Stimulated activated CD8-positive, alpha-beta memory T cell treated with anti-CD3 and anti-CD28 coated beads, Interleukin-4, amount 100 ng/mL, for 48 hours (primary cell): ENCODE measurements at regions not wholly inside any gene's neighbourhood (a gene's known extent, or its start where the extent isn't known, plus 50 kb on each side); places are given as distances from the start of the nearest gene placed in this dataset.

Experiments used
- DNase-seq: peaks from one replicate; pipeline ENCODE4 v3.0.0-alpha.2; 2020

DNA sequence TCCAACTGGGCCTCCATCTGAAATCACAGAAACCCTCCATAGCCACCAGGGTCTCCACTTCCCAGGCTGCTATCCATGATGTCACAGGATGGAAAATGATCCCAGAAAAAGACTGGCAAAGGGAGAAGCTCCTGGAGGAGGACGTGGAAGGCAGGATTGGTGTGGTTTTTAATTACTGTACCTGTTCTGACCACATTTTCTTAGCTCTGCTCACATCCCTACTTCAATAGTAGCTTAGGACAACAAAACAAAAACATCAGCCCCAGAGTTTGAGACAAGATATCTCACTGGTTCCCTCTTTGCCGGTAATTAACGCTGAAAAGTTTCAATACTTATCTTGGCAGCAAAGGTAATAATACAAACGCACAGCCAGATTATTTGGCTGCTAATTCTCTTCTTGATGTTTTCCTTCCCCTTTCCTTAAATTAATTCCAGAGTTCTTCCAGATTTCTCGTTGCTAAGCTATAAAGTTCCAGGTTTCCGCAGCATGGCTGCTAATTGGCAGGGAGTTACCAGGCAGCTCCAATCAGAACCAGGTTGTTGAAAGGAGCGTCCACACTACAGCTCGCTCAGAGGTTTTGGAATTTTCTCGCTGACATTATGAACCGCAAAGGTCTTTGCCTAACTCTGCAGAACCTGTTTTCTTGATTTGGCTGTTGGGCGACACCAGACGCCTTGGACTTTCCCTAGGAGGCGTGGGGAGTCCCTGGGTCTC is 263.4 kb downstream of the MRTFB start:
- no peak for DNase-seq

DNA sequence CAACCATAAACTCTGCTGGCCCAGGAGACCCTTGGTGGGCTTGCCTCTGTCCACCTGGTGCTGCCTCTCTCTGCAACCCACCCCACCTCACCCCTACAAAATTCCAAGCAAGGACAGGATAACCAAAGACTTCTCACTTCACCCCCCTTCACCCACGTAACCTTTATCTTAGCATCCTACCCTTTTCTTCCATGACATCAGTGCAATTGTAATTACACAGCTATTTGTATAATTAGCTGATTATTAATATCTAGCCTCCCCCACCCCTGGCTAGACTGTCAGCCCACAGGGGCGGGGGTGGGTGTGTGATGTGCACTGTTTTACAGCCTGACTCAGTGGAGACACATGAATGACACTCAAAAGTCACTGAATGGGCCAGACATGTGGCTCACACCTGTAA is 262.2 kb downstream of the MRTFB start:
- no peak for DNase-seq

DNA sequence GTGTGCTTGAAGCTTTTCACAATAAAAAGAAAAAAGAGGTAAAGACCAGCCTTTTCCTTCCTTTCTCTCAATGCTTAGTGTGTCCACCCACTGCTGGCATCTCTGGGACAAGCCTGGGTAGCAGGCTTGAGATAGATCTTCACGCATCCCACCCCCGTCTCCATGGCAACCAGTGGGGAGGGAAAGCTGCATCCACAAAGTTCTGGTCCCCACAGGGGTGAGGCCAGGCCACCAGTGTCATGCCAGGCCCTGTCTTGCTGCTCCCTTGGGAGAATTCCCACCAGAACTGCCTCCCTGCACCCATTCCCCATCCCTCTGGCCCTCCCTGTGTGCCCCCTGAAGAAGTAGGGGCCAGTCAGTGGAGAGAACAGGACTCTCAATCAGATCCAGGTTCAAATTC is 259.9 kb downstream of the MRTFB start:
- no peak for DNase-seq

DNA sequence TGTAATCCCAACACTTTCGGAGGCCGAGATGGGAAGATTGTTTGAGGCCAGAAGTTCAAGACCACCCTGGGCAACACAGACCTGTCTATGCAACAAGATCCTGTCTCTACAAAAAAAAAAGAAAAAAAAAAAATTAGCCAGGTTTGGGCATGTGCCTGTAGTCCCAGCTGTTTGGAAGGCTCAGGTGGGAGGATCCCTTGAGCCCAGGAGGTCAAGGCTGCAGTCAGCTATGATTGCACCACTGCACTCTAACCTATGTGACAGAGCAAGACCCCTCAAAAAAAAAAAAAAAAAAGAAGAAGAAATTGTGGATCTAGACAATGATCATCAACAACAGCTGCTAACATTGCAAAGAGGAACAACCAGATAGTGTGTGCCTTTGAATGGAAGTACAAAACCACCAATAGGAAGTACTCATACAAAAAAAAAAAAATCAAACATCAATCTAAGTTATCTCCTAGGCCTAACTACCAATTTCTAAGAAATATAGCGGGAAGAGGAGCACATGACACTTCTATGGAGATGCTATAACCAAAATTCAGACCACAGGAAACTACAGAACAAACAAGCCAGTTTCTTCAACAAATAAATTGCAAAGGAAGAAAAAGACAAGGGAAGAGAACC is 258.7 kb downstream of the MRTFB start:
- no peak for DNase-seq

DNA sequence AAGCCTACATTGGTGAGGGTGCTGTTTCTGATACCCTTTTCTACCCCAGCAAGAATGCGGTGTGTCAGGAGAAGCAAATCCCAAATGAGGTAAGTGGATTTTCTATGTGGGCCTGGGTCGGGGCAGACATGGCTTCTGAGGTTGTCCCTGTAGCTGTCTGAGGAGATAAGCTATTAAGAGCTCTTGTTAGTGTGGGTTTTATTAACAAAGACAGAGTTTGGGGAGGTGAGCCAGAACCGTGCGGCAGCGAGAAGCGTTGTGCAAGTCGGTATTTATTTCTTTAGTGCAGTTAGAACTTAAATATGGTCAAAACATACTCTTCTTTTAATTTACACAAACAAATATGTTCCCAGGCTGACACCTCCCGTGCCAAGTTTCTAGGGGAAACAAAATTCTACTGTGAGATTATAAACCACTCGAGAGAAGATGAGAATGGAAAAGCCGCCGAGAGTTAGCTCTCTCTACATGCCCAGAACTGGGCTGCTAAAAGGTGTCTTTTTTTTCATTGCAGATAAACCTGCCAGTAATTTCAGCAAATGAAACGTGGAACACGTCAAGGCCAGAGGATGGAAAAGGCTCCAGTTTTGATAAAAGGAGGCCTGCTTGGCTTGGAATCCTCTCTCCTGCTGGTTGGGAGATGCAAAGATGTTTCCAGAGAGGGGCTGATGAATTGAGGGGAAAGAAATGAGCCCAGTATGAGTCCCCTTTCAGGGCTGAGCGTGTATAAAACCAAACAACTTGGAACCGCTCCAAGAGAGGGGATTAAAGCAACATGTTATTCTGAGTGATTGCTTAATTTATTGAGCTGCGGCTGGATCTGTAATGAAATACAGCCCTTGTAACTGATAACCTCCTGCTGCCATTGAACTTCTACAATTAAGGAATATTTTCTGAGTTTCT is 254.6 kb downstream of the MRTFB start:
- DNase-seq = no peak

DNA sequence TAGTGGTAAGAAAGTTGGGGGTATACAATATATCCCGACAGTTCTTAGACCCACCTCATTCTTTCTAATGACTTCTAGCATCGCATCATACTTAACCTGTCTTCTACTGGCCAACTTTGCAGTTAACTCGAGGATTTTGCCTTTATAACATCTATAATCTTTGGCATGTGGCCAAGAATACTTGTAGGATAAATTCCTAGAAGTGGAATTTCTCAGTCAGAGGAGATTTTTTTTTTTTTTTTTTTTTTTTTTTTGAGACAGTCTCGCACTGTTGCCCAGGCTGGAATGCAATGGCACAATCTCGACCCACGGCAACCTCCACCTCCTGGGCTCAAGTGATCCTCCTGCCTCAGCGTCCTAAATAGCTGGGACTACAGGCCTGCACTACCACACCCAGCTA is 253.5 kb downstream of the MRTFB start:
- DNase-seq = no peak

DNA sequence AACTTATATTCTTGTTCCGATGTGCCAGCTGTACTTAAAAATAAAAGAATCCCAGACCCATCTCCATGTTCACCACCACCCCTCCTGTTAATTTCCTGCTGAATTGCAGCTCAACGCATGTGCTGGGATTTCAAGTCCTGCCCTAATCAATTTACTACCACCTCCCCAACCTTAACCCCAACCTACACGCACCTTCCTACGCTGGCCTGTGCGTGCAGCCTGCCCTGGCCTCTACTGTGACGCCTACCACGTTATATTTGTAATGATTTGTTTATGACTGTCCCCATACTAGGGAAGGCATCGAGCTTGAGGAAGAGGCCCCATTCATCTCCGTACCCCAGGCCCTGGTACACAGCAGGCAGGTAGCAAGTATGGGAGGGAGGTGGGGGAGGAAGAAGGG is 251.1 kb downstream of the MRTFB start:
- no peak for DNase-seq

DNA sequence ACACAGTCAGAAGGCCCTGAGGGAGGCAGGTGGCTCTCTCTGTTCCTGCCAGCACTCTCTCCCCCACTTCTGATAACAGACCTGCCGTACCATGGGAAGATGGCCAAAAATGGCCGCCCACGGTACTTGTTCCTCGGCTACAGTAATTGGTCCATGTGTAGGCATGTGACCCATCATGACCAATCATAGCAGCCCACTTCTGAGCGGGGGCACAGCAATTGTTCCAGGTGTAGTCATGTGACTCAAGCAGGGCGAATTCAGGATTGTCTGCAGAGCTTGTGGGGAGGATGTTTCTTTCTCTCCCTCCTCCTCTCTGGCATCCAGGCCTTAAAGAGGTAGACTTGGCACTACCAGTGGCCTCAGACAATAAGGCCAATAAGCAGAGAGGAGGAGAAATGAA is 250.4 kb downstream of the MRTFB start:
- DNase-seq = no peak

DNA sequence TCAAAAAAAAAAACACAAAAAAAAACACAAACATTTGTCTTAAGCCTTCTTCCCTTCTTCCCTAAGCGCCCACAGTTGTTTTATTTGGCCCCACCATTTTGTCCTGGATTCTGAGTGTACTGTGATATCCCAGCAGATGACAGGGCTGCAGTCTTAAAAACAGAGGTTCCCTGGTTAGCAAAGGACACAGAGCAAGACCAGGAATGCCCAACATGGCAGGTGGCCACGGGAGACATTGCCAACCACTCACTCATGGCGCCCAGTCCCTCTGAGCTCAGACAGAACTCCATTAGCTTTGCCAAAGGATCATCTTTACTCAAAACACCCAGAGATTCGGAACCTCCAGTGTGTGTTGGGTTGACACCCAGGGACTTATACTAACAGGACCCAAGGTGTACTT is 249.3 kb downstream of the MRTFB start:
- no peak for DNase-seq
